Tibial nerve (tissue), 4 donors: ENCODE measurements at regions not wholly inside any gene's neighbourhood (a gene's known extent, or its start where the extent isn't known, plus 50 kb on each side); places are given as distances from the start of the nearest gene placed in this dataset.

Experiments used
- CTCF ChIP-seq, 5 experiments: fragments of 200-600 bp in 3 of 5; fragments of 450-650 bp in 2 of 5; sonication (generic) in 3 of 5; IDR thresholded peaks; one replicate each; pipeline ENCODE4 v1.5.1; 2016 to 2019; ENCODE audit warnings: antibody characterized with exemption in 5 of 5, mild to moderate bottlenecking in 3 of 5, moderate library complexity in 2 of 5
- EP300 ChIP-seq, 2 donors: sonication (generic); formaldehyde crosslinking; IDR thresholded peaks; one replicate each; pipeline ENCODE4 v1.6.1; 2017; ENCODE audit warnings: antibody characterized with exemption in 2 of 2, mild to moderate bottlenecking in 1 of 2
- POLR2A ChIP-seq, 2 donors: fragments of 450-650 bp; IDR thresholded peaks; one replicate each; pipeline ENCODE4 v1.6.1; 2017; ENCODE audit warnings: antibody characterized with exemption in 2 of 2, mild to moderate bottlenecking in 2 of 2, moderate library complexity in 2 of 2

- TF ChIP-seq CTCF (IDR thresholded peaks at IDR 0.05) (no peak), POLR2A (IDR thresholded peaks at IDR 0.05) (no peak), EP300 (IDR thresholded peaks at IDR 0.05) (no peak)
Measured at GRCh38 chr21:19878133-19878532, 1120.1 kb upstream of the NCAM2 start.
